ENCODE measurements at regions not wholly inside any gene's neighbourhood (a gene's known extent, or its start where the extent isn't known, plus 50 kb on each side); places are given as distances from the start of the nearest gene placed in this dataset.

- H3K9me3 ChIP-seq (ENCODE audit: control insufficient read depth, insufficient read depth, low read length), result no peaks in the 10 kb centered on the region
- H3K4me2 ChIP-seq (ENCODE audit: low read length), result no peak overlapping the region
- H3K9me2 ChIP-seq (replicated peaks; ENCODE audit: control insufficient read depth, low read length), result no peaks in the 10 kb centered on the region
- no peak overlapping the region for H3K27ac ChIP-seq (ENCODE audit: low read depth, low read length)
- TF ChIP-seq, protein P1, sequence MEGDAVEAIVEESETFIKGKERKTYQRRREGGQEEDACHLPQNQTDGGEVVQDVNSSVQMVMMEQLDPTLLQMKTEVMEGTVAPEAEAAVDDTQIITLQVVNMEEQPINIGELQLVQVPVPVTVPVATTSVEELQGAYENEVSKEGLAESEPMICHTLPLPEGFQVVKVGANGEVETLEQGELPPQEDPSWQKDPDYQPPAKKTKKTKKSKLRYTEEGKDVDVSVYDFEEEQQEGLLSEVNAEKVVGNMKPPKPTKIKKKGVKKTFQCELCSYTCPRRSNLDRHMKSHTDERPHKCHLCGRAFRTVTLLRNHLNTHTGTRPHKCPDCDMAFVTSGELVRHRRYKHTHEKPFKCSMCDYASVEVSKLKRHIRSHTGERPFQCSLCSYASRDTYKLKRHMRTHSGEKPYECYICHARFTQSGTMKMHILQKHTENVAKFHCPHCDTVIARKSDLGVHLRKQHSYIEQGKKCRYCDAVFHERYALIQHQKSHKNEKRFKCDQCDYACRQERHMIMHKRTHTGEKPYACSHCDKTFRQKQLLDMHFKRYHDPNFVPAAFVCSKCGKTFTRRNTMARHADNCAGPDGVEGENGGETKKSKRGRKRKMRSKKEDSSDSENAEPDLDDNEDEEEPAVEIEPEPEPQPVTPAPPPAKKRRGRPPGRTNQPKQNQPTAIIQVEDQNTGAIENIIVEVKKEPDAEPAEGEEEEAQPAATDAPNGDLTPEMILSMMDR (IDR thresholded peaks at IDR 0.05; ENCODE audit: low read depth, low read length, poor library complexity, severe bottlenecking), result no peak
- no peak for TF ChIP-seq EZH2phosphoT487 (IDR thresholded peaks at IDR 0.05; ENCODE audit: borderline replicate concordance, low read length)
- H4K20me1 ChIP-seq (ENCODE audit: control insufficient read depth, insufficient read depth, low read depth, low read length), result no peaks in the 10 kb centered on the region
- H3K79me2 ChIP-seq (ENCODE audit: control insufficient read depth, low read length), result no peaks in the 10 kb centered on the region
- no peak overlapping the region for H3K4me3 ChIP-seq (ENCODE audit: low read length)
- no peaks in the 10 kb centered on the region for H3K27me3 ChIP-seq (ENCODE audit: control insufficient read depth, low read length)
- H3K36me3 ChIP-seq (ENCODE audit: control insufficient read depth, low read length), result no peaks in the 10 kb centered on the region
- H3F3A ChIP-seq (ENCODE audit: control insufficient read depth, insufficient read depth), result no peaks in the 10 kb centered on the region
- H3K4me1 ChIP-seq (ENCODE audit: control insufficient read depth, low read length), result peaks cover 11% of the 10 kb centered on the region
These were observed 779.1 kb downstream of the BRD1 start for GRCh38 chr22:49048591-49048990.

GRCh38 chr22:49047447-49047846 lies 780.2 kb downstream of the BRD1 start:
- Histone ChIP-seq H3K79me2 (ENCODE audit: control insufficient read depth, low read length) (no peaks in the 10 kb centered on the region), H3K4me2 (ENCODE audit: low read length) (no peak overlapping the region), H3K9me2 (replicated peaks; ENCODE audit: control insufficient read depth, low read length) (no peaks in the 10 kb centered on the region), H3K27ac (ENCODE audit: low read depth, low read length) (no peak overlapping the region), H3K36me3 (ENCODE audit: control insufficient read depth, low read length) (no peaks in the 10 kb centered on the region), H3K4me3 (ENCODE audit: low read length) (no peak overlapping the region), H3K27me3 (ENCODE audit: control insufficient read depth, low read length) (no peaks in the 10 kb centered on the region), H4K20me1 (ENCODE audit: control insufficient read depth, insufficient read depth, low read depth, low read length) (no peaks in the 10 kb centered on the region), H3K4me1 (ENCODE audit: control insufficient read depth, low read length) (peaks cover 11% of the 10 kb centered on the region), H3K9me3 (ENCODE audit: control insufficient read depth, insufficient read depth, low read length) (no peaks in the 10 kb centered on the region), H3F3A (ENCODE audit: control insufficient read depth, insufficient read depth) (no peaks in the 10 kb centered on the region)
- no peak for TF ChIP-seq EZH2phosphoT487 (IDR thresholded peaks at IDR 0.05; ENCODE audit: borderline replicate concordance, low read length)
- TF ChIP-seq, protein P1 (IDR thresholded peaks at IDR 0.05; ENCODE audit: low read depth, low read length, poor library complexity, severe bottlenecking), result no peak

GRCh38 chr22:49046546-49047361 lies 780.9 kb downstream of the BRD1 start:
- no peaks in the 10 kb centered on the region for H3K9me3 ChIP-seq (ENCODE audit: control insufficient read depth, insufficient read depth, low read length)
- H3K36me3 ChIP-seq (ENCODE audit: control insufficient read depth, low read length), result no peaks in the 10 kb centered on the region
- no peaks in the 10 kb centered on the region for H3F3A ChIP-seq (ENCODE audit: control insufficient read depth, insufficient read depth)
- H3K27me3 ChIP-seq (ENCODE audit: control insufficient read depth, low read length), result no peaks in the 10 kb centered on the region
- H3K9me2 ChIP-seq (replicated peaks; ENCODE audit: control insufficient read depth, low read length), result no peaks in the 10 kb centered on the region
- peaks cover 11% of the 10 kb centered on the region for H3K4me1 ChIP-seq (ENCODE audit: control insufficient read depth, low read length)
- H4K20me1 ChIP-seq (ENCODE audit: control insufficient read depth, insufficient read depth, low read depth, low read length), result no peaks in the 10 kb centered on the region
- no peak overlapping the region for H3K4me3 ChIP-seq (ENCODE audit: low read length)
- TF ChIP-seq EZH2phosphoT487 (IDR thresholded peaks at IDR 0.05; ENCODE audit: borderline replicate concordance, low read length), result no peak
- TF ChIP-seq, protein P1 (IDR thresholded peaks at IDR 0.05; ENCODE audit: low read depth, low read length, poor library complexity, severe bottlenecking), result peak; percentile 86
- no peak overlapping the region for H3K4me2 ChIP-seq (ENCODE audit: low read length)
- no peaks in the 10 kb centered on the region for H3K79me2 ChIP-seq (ENCODE audit: control insufficient read depth, low read length)
- H3K27ac ChIP-seq (ENCODE audit: low read depth, low read length), result no peak overlapping the region
